Adrenal gland (tissue), 9 donors: ENCODE measurements at regions not wholly inside any gene's neighbourhood (a gene's known extent, or its start where the extent isn't known, plus 50 kb on each side); places are given as distances from the start of the nearest gene placed in this dataset.
"Not testable (repeated sequence)": the region's sequence is repeated elsewhere in the genome, so short reads cannot be mapped to it uniquely, and the experiment has no call there.

Experiments used
- DNase-seq, 7 donors: peaks; one replicate each; pipeline ENCODE4 v3.0.0-alpha.2; 2019 to 2020
- H3K27ac ChIP-seq, 5 donors: fragments of 200-600 bp; sonication (generic) in 4 of 5; 1 replicate in 3 of 5; 2 replicates in 2 of 5; pipeline versions ENCODE4 v1.5.1 to v1.8.0; 2016 to 2020; ENCODE audit warnings: mild to moderate bottlenecking in 1 of 5
- H3K27me3 ChIP-seq: fragments of 200-600 bp; 2 replicates; pipeline ENCODE4 v1.8.0; 2021
- H3K36me3 ChIP-seq, 2 donors: fragments of 200-600 bp; replicated peaks in 1 of 2; 1 replicate in 1 of 2; 2 replicates in 1 of 2; pipeline versions ENCODE4 v1.5.1 to v1.8.0; 2018 to 2022
- H3K4me1 ChIP-seq, 2 donors: fragments of 200-600 bp; replicated peaks in 1 of 2; 1 replicate in 1 of 2; 2 replicates in 1 of 2; pipeline versions ENCODE4 v1.5.1 to v1.8.0; 2018 to 2021
- H3K4me3 ChIP-seq, 4 donors: fragments of 200-600 bp; sonication (generic) in 3 of 4; one replicate each; pipeline ENCODE4 v1.5.1; 2016 to 2018
- H3K9me3 ChIP-seq, 3 donors: fragments of 200-600 bp; sonication (generic) in 1 of 3; replicated peaks in 1 of 3; 1 replicate in 2 of 3; 2 replicates in 1 of 3; pipeline versions ENCODE4 v1.5.1 to v1.8.0; 2016 to 2021
- CTCF ChIP-seq, 6 experiments: fragments of 450-650 bp in 4 of 6; fragments of 200-600 bp in 2 of 6; sonication (generic) in 1 of 6; IDR thresholded peaks; 1 replicate in 5 of 6; 2 replicates in 1 of 6; pipeline versions ENCODE4 v1.5.1 to v1.8.0; 2016 to 2021; ENCODE audit warnings: antibody characterized with exemption in 6 of 6, mild to moderate bottlenecking in 2 of 6, moderate library complexity in 1 of 6
- POLR2A ChIP-seq, 2 donors: fragments of 450-650 bp; IDR thresholded peaks; one replicate each; pipeline ENCODE4 v1.6.1; 2017; ENCODE audit warnings: antibody characterized with exemption in 2 of 2, mild to moderate bottlenecking in 2 of 2, moderate library complexity in 1 of 2
- WGBS, 4 donors: extraction: QIAGEN DNeasy Blood & Tissue Kit in 2 of 4; methylation state at CpG; one replicate each; pipeline versions ENCODE4 v1.1.5 to v1.1.7; 2013 to 2017; 5-methylcytosine and 5-hydroxymethylcytosine counted together
- intact Hi-C, 2 donors: fragments of 100-400 bp; cut with DNase I; formaldehyde crosslinking; loops; one replicate each; pipeline versions ENCODE4 v1.14.1 to v1.15.0; 2022 to 2023
- donor health status: healthy with polysubstance abuse.
- donor health status: Bipolar disorder and iron deficiency.
- donor health status: DM: yes; HTN: yes; CAD: no.
- donor health status: DM: no; HTN: no; CAD: no.
- donor health status: DM: no; HTN: no; CAD: no.

GRCh38 chr5:127213231-127213630 is 77.4 kb upstream of the MEGF10 start:
- no peak overlapping the region for H3K27ac ChIP-seq

GRCh38 chr5:127216143-127216542 is 74.5 kb upstream of the MEGF10 start:
- WGBS, 4 donors, result 62 to 91% (median 81%) methylated on average over 2 of the region's 2 CpGs
- H3K9me3 ChIP-seq, result no peaks in the 10 kb centered on the region
- H3K4me3 ChIP-seq, result no peak overlapping the region
- no peak overlapping the region for H3K27ac ChIP-seq
- intact Hi-C loops, result loop anchor here in 1 of 2 donors (10.0 kb wide), 1 partner anchor 371 kb away; no protein-coding TSS in a partner anchor
- no peaks in the 10 kb centered on the region for H3K4me1 ChIP-seq
- TF ChIP-seq POLR2A (IDR thresholded peaks at IDR 0.05), result no peak
- H3K36me3 ChIP-seq, result no peaks in the 10 kb centered on the region
- DNase-seq, result no peak
- no peaks in the 10 kb centered on the region for H3K27me3 ChIP-seq

More at GRCh38 chr5:127213231-127213630, 77.4 kb upstream of the MEGF10 start:
- no peaks in the 10 kb centered on the region for H3K4me1 ChIP-seq
- H3K36me3 ChIP-seq, result no peaks in the 10 kb centered on the region
- H3K27me3 ChIP-seq, result no peaks in the 10 kb centered on the region
- no peak for DNase-seq
- 90 to 92% (median 91%) methylated on average over 2 of the region's 2 CpGs for WGBS, 4 donors
- intact Hi-C loops, result loop anchor here in 1 of 2 donors (10.0 kb wide), 1 partner anchor 368 kb away; no protein-coding TSS in a partner anchor
- H3K9me3 ChIP-seq, result no peaks in the 10 kb centered on the region
- TF ChIP-seq CTCF (IDR thresholded peaks at IDR 0.05) (no peak), POLR2A (IDR thresholded peaks at IDR 0.05) (no peak)
- no peak overlapping the region for H3K4me3 ChIP-seq

GRCh38 chr5:127216898-127217675 is 73.5 kb upstream of the MEGF10 start:
- DNase-seq, result no peak

GRCh38 chr5:127221936-127222335 is 68.7 kb upstream of the MEGF10 start:
- H3K27me3 ChIP-seq, intact Hi-C loops, DNase-seq, H3K9me3 ChIP-seq, H3K36me3 ChIP-seq, H3K27ac ChIP-seq, H3K4me1 ChIP-seq, H3K4me3 ChIP-seq: not testable (repeated sequence)
- 61 to 79% (median 70%) methylated on average over 1 of the region's 1 CpG for WGBS, 4 donors

More at GRCh38 chr5:127216898-127217675, 73.5 kb upstream of the MEGF10 start:
- H3K4me3 ChIP-seq, result no peak overlapping the region
- no peaks in the 10 kb centered on the region for H3K9me3 ChIP-seq
- intact Hi-C loops, result loop anchor here in 1 of 2 donors (10.0 kb wide), 1 partner anchor 372 kb away; no protein-coding TSS in a partner anchor
- H3K27ac ChIP-seq, result no peak overlapping the region
- no peaks in the 10 kb centered on the region for H3K27me3 ChIP-seq
- H3K36me3 ChIP-seq, result no peaks in the 10 kb centered on the region
- 90 to 92% (median 91%) methylated on average over 3 of the region's 3 CpGs for WGBS, 4 donors
- H3K4me1 ChIP-seq, result no peaks in the 10 kb centered on the region
- TF ChIP-seq CTCF (IDR thresholded peaks at IDR 0.05) (no peak), POLR2A (IDR thresholded peaks at IDR 0.05) (no peak)

GRCh38 chr5:127222571-127223156 is 67.9 kb upstream of the MEGF10 start:
- intact Hi-C loops, H3K4me1 ChIP-seq, H3K9me3 ChIP-seq, H3K27me3 ChIP-seq, H3K27ac ChIP-seq, DNase-seq, H3K36me3 ChIP-seq, H3K4me3 ChIP-seq: not testable (repeated sequence)
- 78 to 87% (median 84%) methylated on average over 1 of the region's 1 CpG for WGBS, 4 donors
